Stimulated activated CD4-positive, alpha-beta T cell treated with anti-CD3 and anti-CD28 coated beads, TNF-alpha, amount 100 ng/mL, for 4 hours (primary cell): ENCODE measurements at regions not wholly inside any gene's neighbourhood (a gene's known extent, or its start where the extent isn't known, plus 50 kb on each side); places are given as distances from the start of the nearest gene placed in this dataset.

ENCODE experiments used
- DNase-seq, 3 experiments: peaks; one replicate each; pipeline ENCODE4 v3.0.0-alpha.2; 2020; ENCODE audit warnings: low read depth in 3 of 3

DNA sequence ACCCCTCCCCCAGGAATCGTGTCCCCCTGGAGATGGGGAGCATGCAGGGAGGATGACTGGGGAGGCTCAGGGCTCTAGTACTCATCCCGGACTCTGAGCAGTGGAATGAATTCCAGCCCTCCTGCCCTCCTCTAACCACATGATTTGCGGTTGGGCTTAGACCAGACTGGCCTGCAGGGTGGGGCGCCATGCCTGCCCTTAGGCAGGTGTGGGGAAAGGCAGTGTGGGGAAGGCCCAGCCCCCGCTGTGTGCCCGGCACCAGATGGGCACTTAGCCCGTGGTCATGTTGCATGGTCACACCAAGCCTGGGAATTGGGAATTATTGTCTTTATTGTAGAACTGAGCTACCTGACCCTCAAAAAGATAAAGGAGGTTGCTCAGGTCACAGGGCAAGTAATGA lies 283.8 kb downstream of the TLE3 start:
- DNase-seq: no peak

DNA sequence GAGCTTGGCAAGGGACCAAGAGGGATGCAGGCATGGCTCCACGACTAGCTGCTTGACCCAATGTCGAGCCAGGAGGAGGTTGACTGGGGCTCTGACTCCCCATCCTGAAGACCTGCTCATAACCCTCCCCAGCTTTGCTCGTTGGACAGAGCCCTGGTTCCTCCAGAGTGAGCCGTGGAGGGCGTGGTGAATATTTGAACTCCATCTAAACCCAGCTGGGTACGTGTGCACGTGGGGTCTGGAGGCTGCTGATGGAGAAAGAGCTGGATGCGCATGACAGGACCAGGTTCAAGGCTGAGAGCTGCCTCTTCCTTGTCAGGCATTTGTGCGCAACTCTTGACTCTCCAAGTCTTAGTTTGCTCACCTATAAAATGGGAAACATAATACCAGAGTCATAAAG lies 282.8 kb downstream of the TLE3 start:
- no peak for DNase-seq

DNA sequence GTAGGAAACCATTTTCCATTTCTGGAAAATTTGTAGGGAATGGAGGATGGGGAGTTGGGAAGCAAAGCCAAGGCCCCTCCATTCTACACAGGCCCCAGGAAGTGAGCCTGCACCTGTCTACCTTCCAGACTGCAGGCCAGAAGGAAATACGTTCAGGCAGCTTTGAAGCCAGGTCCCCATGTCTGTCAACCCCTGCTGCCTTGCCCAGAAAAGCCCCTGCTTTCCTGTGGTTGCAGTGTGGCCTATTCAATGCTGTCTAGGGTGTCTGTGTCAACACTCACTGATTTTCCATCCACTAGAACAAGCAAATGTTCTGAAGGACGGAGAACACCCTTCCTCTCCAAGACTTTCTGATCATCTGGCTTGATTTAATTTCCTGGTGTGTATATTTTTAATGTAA lies 281.9 kb downstream of the TLE3 start:
- DNase-seq: no peak

GRCh38 chr15:69816522-69816921 lies 281.2 kb downstream of the TLE3 start:
- no peak for DNase-seq

DNA sequence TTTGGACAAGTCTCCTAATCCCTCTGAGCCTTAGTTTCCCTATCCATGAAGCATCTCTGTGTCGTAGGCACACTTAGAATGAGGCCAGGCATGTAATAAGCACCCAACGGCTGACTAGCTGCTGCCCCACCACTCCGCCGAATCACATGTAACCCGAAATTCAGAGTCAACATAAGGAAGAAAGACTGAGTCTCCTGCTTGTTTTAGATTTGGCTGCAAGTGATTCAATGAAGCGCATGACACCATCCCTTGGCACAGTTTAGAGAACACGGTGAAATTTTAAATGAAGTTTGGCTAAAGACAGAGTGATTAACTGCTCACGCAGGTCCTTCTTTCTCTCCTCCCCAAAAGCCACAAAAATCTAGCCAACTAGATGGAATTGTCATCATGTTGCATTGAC lies 279.2 kb downstream of the TLE3 start:
- no peak for DNase-seq

- DNase-seq: no peak
Observed at GRCh38 chr15:69819371-69819770, 278.3 kb downstream of the TLE3 start.

DNA sequence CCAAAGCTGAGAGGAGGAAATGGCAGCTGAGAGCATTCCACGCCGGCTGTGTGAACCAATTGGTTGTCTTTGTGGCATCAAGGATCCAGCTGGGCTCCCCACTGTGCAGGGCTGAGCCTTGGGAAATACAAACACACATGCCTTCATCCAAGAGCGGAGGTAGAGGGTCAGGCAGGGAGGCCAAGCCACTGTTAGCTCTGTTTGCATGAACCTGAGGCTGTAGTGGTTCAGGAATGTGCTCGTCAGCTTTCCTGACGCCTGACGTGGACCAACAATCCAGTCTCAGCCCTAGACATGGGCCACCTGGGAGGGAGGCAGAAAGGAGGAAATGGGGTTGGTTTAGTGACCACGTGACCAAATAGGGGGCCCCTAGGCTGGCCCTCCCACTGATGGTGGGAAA lies 276.9 kb downstream of the TLE3 start:
- no peak for DNase-seq

DNA sequence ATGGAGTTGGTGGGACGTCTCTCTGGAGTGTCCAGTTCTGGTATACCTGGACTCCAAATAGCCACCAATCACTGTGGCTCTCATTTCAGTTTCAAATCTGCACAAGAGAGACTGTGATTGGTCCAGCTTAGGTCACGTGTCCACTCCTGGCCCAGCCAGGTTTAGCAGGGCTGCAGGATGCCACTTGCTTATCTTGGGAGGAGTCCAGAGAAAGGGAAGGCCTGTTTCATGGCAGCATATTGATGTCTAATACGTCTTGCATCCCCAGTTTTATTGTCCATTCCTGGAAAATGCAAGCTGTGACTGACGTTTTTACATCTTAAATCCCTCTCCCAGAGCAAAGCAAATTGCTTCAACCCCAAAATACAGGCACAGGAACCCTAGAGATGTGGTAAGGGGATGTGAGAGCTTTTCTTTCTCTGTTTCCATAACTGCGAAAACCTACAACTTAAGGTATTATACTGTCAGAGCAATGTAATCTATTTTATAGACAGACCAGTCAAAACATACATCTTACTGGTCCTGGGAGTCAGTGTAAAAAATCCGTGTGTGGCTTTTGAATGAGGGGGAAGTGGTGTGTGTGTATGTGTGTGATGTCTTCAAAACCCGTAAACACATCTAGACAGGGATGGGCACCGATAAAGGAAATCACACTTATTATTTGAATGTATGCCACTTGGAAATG lies 274.4 kb downstream of the TLE3 start:
- no peak for DNase-seq

DNA sequence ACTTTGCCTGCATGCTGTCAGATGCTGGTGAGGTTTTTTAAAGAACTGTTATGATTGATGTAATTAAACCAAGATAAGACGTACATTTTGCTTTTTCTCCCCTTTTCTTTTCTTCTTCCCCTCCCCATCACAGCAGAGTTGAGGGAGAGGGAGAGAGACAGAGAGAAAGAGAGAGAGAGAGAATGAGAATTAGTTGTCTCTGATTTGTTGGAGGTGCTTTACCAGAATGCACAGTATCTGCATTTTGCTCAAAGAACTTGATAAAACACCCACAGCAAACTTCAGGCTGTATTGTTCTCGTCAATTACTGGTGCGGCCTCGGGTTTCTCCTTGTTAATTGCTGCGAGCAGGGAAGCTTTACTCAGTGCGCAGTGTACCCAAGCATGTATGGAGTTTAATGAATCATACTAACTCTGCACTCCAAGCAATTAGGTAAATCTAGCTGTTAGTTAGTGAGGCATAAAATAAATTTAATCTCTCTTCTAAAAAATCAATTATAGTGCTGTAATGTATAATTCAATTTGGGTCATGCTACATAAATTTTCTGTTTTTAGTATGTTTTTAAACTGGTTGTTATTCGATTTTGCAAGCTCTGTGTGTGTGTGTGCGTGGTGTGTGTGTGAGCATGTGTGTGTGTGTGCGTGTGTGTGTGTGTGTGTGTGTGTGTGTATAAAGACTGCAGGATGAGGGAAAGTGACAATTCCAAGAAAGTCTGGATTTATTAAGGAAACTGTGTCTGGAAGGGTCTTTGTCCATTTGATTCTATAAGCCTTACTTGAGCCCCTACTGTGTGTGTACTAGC lies 273.4 kb downstream of the TLE3 start:
- no peak for DNase-seq

DNA sequence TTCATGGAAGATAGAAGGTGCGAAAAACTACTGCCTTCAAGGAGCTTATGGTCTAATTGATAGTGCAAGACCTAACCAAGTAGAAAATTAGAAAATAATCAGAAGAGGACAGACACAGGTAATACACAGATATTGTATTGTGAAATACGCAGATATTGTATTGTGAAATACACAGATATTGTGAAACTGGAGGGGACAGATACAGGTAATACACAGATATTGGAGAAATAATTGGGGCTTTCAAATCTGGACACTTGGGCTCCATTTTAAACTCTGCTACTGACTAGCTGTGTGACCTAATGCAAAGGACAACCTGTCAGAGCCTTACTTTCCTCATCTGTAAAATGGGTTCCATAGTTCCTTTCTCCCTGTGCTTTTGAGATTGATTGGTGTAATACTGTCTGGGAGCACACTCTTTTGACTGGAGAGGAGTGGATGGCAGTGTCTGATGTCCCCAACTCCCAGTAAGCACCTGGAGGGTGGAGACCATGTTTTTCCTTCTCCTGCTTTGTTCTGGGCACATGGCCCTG lies 272.8 kb downstream of the TLE3 start:
- no peak for DNase-seq

DNA sequence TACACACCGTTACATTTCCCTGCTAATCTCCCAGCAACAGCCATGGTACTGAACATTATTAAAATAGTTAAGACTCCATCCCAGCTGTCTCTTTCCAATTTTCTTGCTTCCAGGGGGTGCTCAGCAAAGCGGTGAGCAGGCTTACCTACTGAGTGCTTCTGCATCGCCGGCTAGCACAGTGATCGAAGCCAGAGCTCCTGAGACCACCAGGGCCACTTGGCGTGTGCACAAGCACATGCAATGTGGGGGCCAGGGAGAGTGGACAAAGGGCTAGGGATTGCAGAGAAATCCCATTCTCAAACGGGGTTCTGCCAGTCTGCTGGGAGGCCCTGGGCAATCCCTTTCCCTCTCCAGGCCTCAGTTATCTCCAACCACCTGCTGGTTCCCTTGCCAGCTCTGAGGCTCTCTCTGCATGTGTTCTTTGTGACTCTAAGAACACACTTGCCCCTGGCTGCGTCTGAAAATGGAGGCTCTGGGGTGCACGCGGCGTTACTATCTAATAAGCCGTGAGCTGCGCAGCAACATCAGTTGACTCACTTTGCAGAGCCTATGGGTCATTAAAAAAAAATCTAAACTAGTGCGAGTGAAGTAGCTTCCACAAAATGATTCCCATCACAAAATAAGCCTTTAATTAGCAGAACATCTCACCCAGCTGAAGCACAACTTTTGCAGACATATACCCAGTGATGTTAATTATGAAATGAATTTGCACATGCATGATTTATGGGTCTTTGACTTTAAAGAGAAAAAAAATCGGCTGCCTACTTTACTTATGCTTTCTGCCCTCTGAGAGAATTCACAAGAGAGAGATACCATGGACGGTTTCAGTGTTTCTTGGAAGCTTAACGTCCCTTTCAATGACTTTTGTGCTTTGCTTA lies 271.5 kb downstream of the TLE3 start:
- DNase-seq: no peak

DNA sequence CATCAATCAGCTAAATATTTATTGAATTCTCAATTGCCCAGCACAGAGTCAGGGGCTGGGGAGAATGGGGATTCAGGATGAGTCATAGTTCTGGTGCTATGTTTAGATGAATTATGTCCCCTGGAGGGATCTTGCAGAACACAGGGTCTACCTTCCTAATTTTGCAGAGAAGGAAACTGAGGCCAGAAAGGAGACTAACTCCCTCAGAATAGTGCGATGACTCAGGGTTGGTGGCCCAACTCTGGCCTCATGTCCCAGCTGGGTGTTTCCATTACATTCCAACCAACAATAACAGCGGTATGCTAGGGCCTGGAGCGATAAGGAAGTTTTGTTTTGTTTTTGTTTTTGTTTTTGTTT lies 270.9 kb downstream of the TLE3 start:
- no peak for DNase-seq

GRCh38 chr15:69827751-69828150 lies 270.0 kb downstream of the TLE3 start:
- DNase-seq: no peak

- no peak for DNase-seq
Observed at GRCh38 chr15:69828181-69828828, 269.4 kb downstream of the TLE3 start.

- DNase-seq: no peak
Observed at GRCh38 chr15:69829974-69830373, 267.7 kb downstream of the TLE3 start.

DNA sequence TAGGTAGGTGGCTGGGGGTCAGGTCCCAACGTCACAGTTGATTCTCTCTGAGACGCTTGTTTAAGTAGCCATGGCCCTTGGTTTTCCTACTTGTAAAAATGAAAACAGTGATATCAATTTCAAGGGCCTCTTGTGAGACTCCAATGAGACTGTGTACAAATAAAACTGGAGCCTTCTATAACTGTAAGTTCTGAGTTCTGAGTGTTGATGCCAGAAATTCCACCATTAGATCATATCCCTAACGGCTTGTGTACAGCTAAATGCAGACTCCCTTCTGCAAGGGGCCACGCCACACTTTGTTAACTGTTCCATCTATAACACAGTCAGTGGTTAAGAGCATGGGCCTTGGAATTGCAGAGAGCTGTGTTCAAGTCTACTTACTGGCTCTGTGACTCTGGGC lies 267.3 kb downstream of the TLE3 start:
- no peak for DNase-seq

- no peak for DNase-seq
Observed at GRCh38 chr15:69830876-69831275, 266.8 kb downstream of the TLE3 start.

DNA sequence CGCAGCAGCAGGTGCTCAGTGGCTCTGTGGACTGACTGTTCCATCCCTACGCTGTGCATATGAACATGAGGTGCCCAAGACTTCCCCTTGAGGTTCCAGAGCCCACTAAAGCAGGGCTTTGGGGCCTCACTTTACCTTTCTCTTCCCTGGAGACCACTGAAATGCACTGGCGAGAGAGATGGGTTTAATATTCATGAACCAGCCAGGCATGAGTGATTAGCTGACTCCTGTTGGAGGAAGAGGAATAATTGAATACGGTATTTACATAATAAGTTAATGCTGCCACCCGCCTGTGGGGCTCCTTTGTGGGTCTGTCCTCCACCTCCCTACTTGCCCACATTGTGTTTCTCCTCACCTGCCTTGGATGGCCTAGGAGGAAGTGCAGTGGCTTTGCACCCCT lies 263.4 kb downstream of the TLE3 start:
- DNase-seq: no peak

DNA sequence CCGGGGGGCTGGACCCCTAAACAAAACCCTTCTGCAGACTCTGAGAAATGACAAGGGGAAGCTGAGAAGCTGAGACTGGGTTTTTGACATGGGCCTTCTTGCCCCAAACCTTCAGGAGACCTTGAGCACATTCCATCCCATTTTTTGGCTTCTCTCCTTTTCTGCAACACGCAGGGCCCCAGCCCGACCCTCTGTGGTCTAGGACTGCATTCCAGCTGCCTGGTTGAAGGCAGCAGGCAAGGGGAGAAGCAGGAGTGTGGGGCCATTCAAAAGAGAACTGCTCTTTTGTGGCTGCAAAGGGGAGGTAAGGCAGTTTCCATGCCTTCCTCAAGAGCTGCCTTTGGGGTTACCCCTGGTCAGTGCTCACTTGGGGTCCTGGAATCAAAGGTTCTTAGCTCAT lies 263.0 kb downstream of the TLE3 start:
- DNase-seq: no peak

DNA sequence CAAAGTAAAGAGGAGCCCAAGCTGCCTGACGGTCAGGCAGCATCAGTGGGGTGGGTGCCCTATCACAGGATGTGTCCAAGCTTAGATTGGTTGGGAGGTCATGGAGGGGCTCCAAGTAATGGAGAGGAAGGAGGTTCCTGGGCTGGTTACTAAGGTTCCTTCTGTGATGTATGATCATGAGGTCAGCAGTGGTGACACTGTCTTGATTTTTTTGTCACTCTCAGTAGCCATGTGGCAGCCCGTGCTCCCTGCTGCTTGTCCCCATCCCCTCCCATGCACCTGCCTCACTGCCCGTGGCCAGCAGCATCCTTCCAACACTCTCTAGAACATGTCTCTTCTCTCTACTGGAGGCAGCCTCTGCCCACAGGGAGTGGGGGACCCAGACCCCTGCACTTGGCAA lies 261.7 kb downstream of the TLE3 start:
- no peak for DNase-seq

- no peak for DNase-seq
Observed at GRCh38 chr15:69836526-69837230, 261.0 kb downstream of the TLE3 start.
